ENCODE measurements at regions not wholly inside any gene's neighbourhood (a gene's known extent, or its start where the extent isn't known, plus 50 kb on each side); places are given as distances from the start of the nearest gene placed in this dataset.

DNA sequence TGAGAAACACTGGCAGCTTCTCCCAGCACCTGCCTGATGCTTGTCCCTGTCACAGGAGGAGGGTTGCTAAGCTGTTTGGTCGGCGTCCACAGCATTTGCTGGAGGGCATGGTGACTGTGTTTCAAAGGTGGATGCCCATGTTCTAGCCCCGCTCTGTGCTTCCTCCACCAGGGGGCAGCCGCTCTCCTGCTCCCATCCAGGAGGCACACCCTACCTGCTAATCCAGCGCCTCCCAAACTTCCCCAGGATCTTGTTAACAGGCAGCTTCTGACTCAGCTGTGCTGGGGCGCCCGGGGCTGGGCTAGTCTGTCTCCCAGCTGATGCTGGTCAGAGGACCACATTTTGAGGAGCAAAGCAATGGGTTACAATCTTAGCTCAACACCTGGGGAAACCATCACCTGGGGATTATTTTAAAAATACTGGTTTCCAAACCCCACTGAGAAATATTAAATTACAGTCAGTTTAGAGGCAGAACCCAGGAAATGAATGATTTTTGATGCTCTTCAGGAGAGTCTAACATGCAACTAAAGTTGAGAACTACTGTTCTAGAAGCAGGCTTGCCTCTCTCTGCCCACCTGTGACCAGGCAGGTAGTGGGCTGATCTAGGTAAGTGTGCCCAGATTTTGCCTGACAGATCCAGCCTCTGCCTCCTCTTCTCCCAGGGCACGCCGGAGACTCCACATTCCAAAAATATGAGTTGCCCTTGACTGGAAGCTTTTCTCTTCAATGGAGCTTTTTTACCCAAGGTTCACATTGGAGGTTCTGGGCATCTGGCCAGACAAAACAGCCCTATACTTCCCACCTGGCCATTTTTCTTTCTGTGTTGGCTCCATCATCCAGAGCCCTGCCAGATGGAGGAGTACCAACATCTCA, 92.7 kb upstream of the GPR26 start:
- DNase-seq (ENCODE audit: low read depth): peak; percentile 19

DNA sequence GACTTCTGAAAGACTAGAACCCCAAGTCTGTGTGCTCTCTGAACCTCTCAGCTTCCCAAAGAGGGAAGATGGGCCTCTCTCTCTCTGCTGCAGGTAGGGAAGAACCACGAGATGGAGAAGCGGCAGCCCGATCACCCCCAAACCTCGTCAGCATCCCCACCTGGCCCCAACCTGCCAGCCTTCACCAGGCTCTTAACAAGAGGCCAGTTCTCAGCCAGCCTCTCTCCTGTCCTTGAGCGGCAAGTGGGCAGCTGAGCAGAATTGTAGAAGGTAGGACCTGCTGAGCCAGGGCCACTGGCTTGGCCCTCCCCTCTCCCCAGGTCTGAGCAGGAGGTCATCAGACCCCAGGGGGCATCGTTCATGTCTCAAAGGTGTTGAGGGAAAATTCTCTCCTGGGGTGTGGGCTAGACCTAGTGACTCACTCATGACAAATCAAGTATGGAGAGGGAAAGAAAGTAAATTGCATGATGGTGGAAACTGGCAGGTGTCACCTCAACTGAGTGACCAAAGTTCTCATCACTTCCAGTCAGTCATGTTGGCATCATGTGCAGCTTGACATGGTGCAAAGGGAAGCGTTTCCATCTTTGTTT, 92.0 kb upstream of the GPR26 start:
- no peak for DNase-seq (ENCODE audit: low read depth)

DNA sequence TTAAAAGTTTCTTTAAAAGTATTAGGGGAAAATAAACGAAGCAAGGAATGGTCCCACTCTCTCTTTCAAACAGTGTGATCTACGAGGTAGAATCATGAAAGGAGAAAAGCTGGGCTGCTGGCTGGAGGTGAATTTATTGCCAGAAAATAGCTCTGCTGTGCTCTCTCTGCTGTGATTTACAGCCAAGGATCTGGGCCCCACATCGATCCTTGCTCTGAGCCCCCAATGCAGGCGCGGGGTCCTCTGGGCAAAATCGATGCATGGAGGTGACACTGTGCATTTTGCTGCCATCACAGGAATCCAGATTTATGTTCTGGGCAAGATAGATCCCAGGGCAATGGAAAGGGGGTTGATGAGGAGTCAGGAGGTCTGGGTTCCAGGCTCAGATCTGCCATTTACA, 91.0 kb upstream of the GPR26 start:
- no peak for DNase-seq (ENCODE audit: low read depth)

DNA sequence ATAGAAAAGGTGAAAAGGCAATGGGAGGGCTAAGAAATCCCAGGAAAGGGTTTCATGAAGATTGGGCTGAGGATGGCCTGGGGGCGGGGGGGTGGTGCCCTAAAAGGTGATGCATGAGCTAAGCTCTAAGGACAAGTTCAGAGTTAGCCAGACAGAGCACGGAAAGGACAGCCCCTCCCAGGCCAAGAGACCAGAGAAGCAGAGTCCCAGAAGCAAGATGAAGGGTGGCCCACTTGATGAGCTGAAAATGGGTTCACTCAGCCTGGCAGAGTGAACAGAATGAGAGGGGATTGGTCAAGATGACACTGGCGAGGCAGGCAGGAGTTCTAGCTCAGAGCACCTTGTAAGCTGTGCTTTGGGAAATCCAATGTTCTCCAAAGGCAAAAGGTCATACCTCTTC, 89.4 kb upstream of the GPR26 start:
- no peak for DNase-seq (ENCODE audit: low read depth)

DNA sequence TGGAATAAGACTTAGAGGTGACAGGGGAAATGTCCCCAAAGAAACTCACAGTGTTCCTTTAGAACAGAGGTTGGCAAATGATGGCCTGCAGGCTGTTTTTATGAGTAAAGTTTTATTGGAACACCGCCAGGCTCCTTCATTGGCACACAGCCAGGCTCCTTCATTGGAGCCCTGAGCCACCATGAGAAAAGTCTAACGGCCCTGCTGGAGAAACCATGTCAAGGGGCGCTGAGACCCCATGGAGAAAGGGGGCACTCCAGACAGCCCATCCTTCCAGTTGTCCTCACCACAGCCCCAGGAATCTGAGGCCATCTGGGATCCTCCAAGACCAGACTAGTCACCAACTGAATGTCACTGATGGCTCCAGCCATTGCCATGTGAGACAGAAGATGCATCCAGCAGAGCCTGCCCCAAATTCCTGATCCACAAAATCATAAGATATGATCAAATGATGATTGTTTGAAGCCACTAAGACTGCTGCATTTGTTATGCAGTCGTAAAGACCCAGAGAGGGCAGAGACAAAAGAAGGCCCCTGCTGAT, 88.2 kb upstream of the GPR26 start:
- DNase-seq (ENCODE audit: low read depth): no peak

DNA sequence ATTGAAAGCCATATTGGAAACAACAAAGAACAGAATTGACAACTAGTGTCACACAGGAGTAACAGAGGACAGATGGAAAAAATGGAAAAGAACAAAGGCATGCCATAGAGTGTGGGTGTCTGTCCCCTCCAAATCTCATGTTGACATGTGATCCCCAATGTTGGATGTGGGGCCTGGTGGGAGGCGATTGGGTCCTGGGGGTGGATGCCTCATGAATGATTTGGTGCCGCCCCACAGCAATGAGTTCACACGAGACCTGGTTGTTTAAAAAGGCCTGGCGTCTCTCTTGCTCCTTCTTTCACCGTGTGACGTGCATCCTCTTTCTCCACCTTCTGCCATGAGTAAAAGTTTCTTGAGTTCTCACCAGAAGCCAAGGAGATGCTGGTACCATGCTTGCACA, 87.4 kb upstream of the GPR26 start:
- no peak for DNase-seq (ENCODE audit: low read depth)

DNA sequence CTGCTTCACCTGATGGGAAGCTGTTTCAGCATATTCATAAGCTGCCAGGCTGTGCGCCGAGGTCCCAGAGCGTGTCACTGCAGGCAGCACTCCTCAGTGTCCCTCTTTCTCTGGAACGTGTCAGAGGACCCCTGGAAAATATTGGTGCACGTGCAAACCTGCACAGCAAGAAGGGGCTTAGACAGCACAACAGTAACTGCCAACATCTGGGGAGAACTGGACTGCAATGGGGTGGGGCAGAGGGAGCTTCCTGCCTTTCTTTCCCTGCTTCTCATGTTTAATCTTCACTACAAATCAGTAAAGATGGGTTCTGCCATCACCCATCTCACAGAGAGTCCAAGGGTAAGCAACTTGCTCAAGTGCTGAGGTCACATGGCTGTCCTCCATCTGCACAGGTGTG, 86.5 kb upstream of the GPR26 start:
- no peak for DNase-seq (ENCODE audit: low read depth)

DNA sequence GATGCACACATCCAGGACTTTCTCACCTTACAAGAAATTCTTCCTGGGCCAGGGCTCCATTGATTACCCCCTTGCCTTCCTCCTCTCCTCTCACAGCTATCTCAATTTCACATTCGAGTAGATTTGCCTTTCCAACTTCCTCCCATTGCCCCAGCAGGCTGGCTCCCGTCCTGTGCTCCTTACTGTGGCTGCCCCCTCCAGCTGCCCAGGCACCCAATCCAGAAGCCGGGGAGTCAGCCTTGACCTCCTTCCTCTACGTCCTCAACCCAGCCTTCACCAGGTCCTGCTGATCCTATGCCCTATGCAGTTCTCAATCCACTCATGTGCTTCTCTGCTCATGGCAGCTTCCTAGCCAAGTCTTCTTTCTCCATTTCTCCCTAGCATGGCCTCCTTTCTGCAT, 85.7 kb upstream of the GPR26 start:
- no peak for DNase-seq (ENCODE audit: low read depth)

DNA sequence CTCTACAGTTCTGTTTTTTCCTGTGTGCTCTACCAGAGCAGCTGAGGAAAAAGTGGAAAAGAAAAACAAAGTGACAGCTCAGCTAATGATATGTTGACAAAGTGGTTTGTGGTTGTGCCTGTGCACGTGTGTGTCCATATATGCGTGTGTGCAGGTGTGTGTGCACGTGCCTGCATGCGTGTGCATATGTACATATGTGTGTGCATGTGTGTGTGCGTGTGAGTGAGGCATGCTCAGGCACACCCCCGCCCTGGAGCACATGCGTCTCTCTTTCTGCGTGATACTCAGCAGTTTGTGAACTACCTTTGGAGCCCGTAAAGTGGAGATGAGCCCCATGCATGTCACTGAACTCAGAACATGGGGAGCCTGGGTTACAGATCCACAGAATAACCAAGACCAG, 84.5 kb upstream of the GPR26 start:
- DNase-seq (ENCODE audit: low read depth): no peak

DNA sequence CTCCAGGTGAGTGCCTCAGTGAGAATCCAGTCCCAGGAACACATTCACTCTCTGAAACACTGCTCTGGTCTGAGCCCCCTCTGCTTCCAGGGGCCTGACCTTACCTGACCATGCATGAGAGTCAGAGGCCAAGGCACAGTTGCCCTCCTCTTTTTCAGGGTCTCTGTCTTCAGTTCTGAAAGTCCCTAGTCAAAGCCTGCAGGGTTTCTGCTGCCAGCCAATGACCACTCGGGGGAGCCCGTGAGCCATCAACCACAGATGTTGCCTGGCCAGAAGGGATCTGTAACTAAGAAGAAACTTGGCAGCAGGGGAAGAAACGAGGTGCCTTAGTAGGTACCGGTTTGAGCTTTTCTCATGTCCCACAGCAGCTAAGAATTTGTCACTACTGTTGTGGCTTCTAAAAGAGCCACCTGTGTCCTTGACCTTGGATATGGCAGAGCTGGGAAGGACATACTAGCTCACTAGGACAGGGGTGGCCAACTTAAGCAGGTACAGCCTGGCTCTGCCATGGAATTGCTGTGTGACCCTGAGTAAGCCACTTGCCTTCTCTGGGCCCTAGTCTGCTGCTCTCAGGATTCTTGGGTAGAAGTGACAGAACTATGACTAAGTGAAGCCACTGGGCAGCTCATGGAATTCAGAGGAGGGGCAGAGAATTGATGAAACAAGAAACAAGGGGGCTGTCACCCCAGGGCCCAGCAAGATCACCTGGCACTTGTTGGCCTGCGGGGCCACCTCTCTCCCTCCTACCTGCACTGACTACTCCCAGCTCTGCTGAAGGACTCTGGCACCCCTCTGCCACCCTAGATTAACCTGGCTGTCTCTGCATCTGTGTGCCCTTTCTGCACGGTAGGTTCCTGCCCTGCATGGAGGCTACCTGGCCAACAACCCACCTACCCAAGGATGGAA, 83.8 kb upstream of the GPR26 start:
- peak; percentile 38 for DNase-seq (ENCODE audit: low read depth)

DNA sequence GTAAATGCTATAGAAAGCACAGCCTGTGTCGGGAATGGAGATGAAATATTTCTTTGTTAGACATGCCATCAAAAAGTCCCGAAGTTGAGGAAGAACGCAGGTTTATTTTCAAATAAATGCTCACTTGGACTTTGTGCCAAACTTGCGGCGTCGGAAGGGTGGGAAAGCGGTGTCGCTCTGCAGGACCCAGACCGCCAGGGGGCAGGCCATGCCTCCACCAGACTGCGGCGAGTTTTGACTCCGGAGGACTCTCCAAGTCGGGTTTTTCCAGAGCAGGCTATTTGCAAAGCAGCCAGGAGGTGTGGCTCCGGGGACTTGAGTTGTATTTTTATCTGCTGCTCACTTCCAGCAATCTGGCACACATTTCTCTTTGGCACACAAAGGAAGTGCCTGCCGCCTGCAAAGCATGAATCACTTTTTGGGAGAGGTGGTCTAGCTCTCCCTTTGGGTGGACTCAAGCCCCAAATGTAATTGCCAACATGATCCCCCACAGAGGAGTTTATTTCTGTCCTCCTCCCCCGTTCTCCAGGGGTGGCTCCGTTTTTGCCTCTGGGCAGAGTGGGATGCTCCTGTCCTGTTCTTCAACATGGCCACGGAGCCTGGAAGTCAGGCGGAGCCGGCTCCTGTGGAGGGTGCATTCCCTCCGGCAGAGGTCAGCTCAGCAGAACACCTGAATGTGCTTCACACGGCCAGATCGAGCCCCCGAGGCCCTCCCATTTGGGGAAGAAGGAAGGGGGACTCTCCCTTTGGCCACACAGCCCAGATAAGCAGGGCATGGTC, 82.3 kb upstream of the GPR26 start:
- DNase-seq (ENCODE audit: low read depth): no peak

DNA sequence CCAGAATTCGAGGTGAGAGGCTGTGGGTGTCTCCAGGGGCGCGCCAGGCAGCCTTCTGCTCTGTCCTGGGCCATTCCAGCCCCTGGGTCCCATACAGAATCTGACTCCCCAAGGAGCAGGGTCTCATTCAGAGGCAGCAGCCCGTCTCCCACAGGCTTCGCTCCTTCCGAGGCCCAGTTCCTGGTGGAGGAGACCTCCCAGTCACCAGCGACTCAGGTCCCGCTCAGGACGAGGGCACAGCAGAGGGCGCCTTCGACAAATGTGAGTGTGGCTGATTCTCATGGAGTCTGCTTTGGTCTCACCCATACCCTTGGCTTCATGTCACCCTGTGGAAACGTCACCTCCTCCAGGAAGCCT, 81.8 kb upstream of the GPR26 start:
- DNase-seq (ENCODE audit: low read depth): no peak

DNA sequence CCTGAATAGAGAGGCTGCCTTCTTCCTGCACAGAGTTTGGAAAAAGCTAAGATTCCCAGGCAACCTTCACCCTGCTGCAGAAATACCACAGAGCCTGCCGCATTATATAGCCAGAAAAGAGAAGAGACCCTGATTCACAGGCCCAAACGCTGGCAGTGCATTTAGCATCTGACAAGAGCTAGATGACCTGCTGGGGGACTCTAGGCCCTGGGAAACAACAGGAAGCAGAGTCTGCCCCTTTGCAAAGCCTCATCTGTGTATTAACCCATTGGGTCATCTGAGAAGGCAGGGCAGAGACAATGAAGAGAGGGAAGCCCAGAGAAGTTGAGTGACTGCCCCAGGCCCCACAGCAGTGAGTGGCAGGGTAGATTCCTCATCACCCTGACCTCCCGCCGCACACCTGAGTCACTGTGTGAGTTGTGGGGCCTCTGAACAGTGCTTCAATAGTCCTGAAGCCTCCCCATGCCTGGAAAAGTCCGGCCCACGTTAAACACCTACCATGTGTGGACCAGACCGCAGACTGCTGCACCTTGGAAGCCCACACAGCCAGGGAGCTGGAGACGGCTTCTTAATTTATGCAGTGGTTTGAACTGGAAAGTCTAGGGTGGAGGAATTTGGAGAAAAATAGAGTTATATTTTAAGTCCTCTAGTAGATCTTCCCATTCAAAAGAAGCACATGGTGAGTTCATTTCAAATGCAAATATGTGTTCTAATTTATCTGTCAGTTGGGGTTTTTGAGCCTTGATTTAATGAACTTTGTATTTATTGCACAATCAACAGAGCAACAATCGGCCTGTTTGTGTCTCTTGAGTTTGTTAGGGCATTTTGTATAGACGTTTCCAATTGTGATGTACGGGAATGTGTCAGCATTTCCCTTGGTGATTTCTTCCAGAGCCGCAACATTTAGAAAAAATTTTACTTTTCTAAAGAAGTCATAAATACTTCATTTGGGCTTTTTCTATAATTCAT, 80.4 kb upstream of the GPR26 start:
- no peak for DNase-seq (ENCODE audit: low read depth)

DNA sequence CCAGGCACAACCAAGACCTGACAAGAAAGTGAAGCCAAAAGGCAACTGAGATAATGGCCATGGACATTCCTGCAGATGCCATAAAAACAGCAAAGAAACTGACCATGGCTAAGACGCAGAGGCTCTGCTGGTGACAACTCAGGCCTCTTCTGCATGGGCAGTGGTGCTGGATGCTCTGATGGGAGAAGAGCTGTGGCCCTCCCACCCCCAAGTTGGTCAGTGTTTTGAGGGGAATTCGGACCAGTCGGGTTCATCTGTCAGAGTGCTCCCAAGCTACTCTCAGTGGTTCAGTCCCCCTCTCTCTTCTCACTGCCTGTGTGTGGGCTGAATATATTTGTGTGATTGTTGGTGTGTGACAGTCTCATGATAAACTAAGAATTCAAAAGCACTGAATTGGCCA, 79.0 kb upstream of the GPR26 start:
- DNase-seq (ENCODE audit: low read depth): no peak

DNA sequence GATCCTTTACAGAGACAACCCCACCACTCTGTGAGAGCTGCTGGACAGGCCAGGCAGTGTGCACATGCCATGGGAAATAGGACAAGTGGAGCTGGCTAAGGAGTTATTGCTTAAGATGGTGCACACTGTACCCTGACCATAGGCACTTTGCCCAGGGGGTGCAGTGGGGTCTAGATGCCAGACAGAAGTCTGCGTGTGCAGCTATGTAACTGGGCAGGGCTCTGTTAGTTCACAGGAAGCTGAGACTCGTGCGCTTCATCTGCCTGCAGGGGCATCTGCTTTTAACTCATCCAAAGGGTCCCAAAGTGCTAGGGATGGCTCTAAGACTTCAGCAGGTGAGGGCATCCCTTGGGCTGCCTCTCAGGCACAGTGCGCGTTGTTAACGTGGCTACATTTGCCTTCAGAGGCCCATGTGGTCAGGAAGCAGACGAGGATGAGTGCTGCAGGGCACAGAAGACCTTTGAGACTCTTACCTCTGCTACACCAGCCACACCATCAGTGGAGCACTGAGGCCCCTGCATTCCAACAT, 77.7 kb upstream of the GPR26 start:
- DNase-seq (ENCODE audit: low read depth): no peak

DNA sequence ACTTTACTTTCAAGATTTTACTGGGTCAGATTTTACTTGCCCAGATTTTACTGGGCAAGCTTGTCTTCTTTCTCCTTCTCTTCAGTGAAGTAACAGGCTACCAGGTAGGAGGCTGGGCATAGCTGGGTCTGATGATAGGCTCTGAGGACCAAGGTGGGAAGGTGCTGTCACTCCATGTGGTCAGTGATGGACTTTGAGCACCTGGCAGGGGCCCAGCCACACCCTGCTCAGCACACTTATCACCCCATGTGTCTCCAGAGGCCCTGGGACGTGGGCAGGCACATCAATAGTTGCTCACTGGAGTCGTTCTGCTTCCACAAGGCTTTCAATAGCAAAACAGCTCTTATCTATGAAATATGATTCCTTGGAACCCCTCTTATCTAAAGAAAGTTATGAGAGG, 70.5 kb upstream of the GPR26 start:
- no peak for DNase-seq (ENCODE audit: low read depth)

DNA sequence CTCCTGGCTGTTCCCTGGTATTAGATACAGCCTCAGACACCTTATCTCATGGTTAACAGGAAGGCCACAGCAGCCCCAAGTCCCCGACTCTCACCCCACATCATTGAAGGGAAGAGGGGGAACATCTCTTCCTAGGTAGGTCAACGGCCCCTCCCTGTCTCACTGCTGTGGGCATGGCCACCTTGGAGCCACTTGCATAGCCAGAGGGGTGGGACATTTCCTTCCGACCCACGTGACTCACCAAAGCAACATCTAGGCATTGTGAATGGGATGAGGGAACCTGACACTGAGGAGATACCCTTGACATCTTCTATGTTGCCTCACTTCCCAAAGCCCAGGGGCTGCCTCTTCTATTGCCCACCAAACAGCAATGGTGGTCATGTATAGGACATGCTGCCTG, 68.5 kb upstream of the GPR26 start:
- no peak for DNase-seq (ENCODE audit: low read depth)

DNA sequence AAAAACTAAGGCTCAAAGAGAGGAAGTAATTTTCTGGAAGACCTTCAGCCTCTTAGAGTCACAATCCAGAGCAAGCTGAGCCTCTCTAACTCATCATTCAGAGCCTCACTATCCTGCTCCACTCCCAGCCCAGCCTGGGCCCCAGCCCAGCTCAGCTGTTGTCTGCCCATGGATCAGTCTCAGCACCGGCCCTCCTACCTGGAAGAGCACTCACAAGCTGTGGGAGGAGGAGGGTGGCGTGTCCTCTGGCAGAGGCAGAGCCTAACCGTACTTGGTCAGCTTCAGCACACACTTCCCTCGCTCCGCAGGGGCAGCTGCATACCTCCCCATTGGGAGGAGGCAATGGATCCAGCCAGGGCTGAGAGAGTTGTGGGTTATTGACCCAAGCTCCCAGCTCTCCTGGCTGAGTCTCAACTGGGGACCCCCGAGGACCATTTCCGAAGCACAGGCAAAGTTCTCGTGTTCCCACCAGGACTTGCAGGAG, 66.7 kb upstream of the GPR26 start:
- DNase-seq (ENCODE audit: low read depth): no peak

DNA sequence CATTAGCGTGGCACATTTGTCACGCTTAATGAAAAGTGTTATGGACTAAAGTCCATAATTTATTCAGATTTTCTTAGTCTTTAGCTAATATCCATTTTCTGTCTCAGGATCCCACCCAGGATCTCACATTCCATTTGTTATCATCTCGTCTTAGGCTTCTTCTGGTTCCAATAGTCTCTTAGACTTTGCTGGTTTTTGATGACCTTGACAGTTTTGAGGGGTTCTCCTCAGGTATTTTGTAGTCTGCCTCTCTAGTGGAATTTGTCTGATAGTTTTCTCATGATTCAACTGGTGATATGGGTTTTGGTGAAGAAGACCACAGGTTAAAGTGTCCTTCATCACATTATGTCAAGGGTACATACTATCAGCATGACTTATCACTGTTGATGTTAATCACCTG, 66.0 kb upstream of the GPR26 start:
- no peak for DNase-seq (ENCODE audit: low read depth)

DNA sequence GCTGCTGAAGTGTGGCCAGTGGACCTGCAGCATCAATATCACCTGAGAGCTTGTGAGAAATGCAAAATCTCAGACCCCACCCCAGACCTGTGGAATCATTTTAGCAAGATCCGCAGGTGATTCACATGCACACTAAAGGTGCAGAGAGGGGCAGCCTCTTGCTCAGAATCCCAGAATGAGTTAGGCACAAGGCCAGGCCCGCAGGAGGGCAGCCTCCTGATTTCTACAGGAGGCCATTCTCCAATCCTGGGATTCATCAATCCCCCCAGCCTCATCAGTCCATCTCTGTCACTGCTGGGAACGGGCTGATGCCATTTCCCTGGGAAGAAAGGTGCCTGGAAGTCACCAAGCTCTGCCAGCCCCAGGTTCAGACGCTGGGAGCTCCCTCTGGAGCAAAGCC, 63.0 kb upstream of the GPR26 start:
- no peak for DNase-seq (ENCODE audit: low read depth)
